Nephron (organoid): ENCODE measurements at regions not wholly inside any gene's neighbourhood (a gene's known extent, or its start where the extent isn't known, plus 50 kb on each side); places are given as distances from the start of the nearest gene placed in this dataset.
"Not testable (repeated sequence)": the region's sequence is repeated elsewhere in the genome, so short reads cannot be mapped to it uniquely, and the experiment has no call there.

Experiments
- H3K27ac Mint-ChIP-seq, 3 experiments: 2 replicates each; pipeline ENCODE4 v1.8.0; 2020; ENCODE audit warnings: mixed read lengths in 3 of 3, mild to moderate bottlenecking in 2 of 3, moderate library complexity in 1 of 3
- H3K27me3 Mint-ChIP-seq: 2 replicates; pipeline ENCODE4 v1.8.0; 2021; ENCODE audit warnings: low read depth, mild to moderate bottlenecking, moderate library complexity, mixed read lengths
- H3K36me3 Mint-ChIP-seq: 2 replicates; pipeline ENCODE4 v1.8.0; 2020; ENCODE audit warnings: low read depth, mixed read lengths
- H3K4me1 Mint-ChIP-seq: 2 replicates; pipeline ENCODE4 v1.8.0; 2020; ENCODE audit warnings: mixed read lengths
- H3K4me3 Mint-ChIP-seq, 3 experiments: 2 replicates each; pipeline ENCODE4 v1.8.0; 2020; ENCODE audit warnings: mild to moderate bottlenecking in 3 of 3, mixed read lengths in 3 of 3, moderate library complexity in 2 of 3
- H3K9me3 Mint-ChIP-seq: 2 replicates; pipeline ENCODE4 v1.8.0; 2020; ENCODE audit warnings: mixed read lengths
- CTCF ChIP-seq, 3 experiments: fragments of 200-600 bp; sonication (generic); IDR thresholded peaks; one replicate each; pipeline ENCODE4 v1.5.0; 2021; ENCODE audit warnings: antibody characterized with exemption in 3 of 3; ENCODE audit not compliant: unreplicated experiment in 3 of 3

- no peak overlapping the region for H3K4me3 Mint-ChIP-seq
- H3K36me3 Mint-ChIP-seq: no peaks in the 10 kb centered on the region
- TF ChIP-seq CTCF (IDR thresholded peaks at IDR 0.05; ENCODE audit: unreplicated experiment in 3 of 3): no peak
- no peak overlapping the region for H3K27ac Mint-ChIP-seq
- no peaks in the 10 kb centered on the region for H3K9me3 Mint-ChIP-seq
- no peaks in the 10 kb centered on the region for H3K27me3 Mint-ChIP-seq
- H3K4me1 Mint-ChIP-seq: no peaks in the 10 kb centered on the region
Measured at GRCh38 chr16:87213536-87213935, 103.7 kb downstream of the C16orf95 start.

DNA sequence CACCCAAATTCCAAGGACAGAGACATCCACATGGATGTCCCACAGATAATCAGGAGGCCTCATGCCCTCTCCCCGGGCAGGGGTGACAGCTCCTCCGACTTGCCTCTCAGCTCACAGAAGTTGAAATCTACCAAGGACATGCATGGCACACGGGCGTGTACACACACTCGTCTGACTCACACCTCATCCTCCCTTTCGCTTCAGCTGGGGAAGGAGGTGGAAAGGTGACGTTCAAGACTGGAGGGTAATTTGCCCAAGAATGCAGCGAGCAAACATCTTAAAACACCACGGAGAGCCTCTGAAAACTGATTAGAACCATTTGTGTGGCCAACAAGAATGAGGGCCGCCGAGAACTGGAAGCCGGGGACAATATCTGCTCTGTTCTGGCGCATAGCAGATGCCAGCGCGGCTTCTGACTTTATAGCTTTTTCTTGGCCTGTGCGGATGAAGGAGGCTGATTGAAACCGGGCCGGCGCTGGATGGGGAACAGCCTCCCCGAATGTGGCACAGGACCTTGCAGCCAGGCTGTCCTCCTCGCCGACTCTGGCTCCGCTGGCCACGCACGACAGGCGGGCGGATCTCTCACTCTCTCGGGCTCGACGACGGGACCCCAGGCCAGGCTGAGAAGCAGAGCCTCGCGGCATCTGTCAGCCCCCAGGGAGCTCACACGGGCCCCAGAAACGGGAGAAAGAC lies 100.9 kb downstream of the C16orf95 start:
- H3K4me1 Mint-ChIP-seq: no peaks in the 10 kb centered on the region

GRCh38 chr16:87216841-87217275 lies 100.3 kb downstream of the C16orf95 start:
- Mint-ChIP-seq H3K9me3 (peaks cover 2% of the 10 kb centered on the region), H3K4me3 (no peak overlapping the region), H3K36me3 (no peaks in the 10 kb centered on the region), H3K4me1 (no peaks in the 10 kb centered on the region), H3K27ac (no peak overlapping the region), H3K27me3 (no peaks in the 10 kb centered on the region)
- no peak for TF ChIP-seq CTCF (IDR thresholded peaks at IDR 0.05; ENCODE audit: unreplicated experiment in 3 of 3)

More for the DNA sequence above, 100.9 kb downstream of the C16orf95 start:
- Mint-ChIP-seq H3K9me3 (peaks cover 2% of the 10 kb centered on the region), H3K4me3 (no peak overlapping the region), H3K27ac (no peak overlapping the region), H3K27me3 (no peaks in the 10 kb centered on the region), H3K36me3 (no peaks in the 10 kb centered on the region)
- no peak for TF ChIP-seq CTCF (IDR thresholded peaks at IDR 0.05; ENCODE audit: unreplicated experiment in 3 of 3)

DNA sequence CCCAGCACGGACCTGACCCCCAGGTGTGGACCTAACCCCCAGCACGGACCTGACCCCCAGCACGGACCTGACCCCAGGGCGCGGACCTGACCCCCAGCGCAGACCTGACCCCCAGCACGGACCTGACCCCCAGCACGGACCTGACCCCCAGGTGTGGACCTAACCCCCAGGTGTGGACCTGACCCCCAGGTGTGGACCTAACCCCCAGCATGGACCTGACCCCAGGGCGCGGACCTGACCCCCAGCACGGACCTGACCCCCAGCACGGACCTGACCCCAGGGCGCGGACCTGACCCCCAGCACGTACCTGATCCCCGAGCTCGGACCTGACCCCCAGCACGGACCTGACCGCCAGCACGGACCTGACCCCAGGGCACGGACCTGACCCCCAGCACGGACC lies 99.4 kb downstream of the C16orf95 start:
- H3K27me3 Mint-ChIP-seq, H3K4me3 Mint-ChIP-seq, H3K27ac Mint-ChIP-seq, H3K36me3 Mint-ChIP-seq, H3K9me3 Mint-ChIP-seq, H3K4me1 Mint-ChIP-seq: not testable (repeated sequence)

GRCh38 chr16:87218281-87219055 lies 98.7 kb downstream of the C16orf95 start:
- no peaks in the 10 kb centered on the region for H3K27me3 Mint-ChIP-seq
- TF ChIP-seq CTCF (IDR thresholded peaks at IDR 0.05; ENCODE audit: unreplicated experiment in 3 of 3): no peak
- H3K9me3 Mint-ChIP-seq: peaks cover 2% of the 10 kb centered on the region
- no peak overlapping the region for H3K27ac Mint-ChIP-seq
- no peak overlapping the region for H3K4me3 Mint-ChIP-seq
- no peaks in the 10 kb centered on the region for H3K36me3 Mint-ChIP-seq
- no peaks in the 10 kb centered on the region for H3K4me1 Mint-ChIP-seq

- Mint-ChIP-seq H3K9me3 (peaks cover 2% of the 10 kb centered on the region), H3K4me1 (no peaks in the 10 kb centered on the region), H3K27ac (no peak overlapping the region), H3K27me3 (no peaks in the 10 kb centered on the region), H3K36me3 (no peaks in the 10 kb centered on the region), H3K4me3 (no peak overlapping the region)
- TF ChIP-seq CTCF (IDR thresholded peaks at IDR 0.05; ENCODE audit: unreplicated experiment in 3 of 3): no peak
Measured at GRCh38 chr16:87219287-87219909, 97.8 kb downstream of the C16orf95 start.
